GM18505 (cell line): ENCODE measurements at regions not wholly inside any gene's neighbourhood (a gene's known extent, or its start where the extent isn't known, plus 50 kb on each side); places are given as distances from the start of the nearest gene placed in this dataset.

Source experiments
- ATAC-seq: cut with Tn5 transposase; IDR thresholded peaks from one replicate; pipeline ENCODE4 v1.9.1; 2021; ENCODE audit not compliant: unreplicated experiment
- POLR2A ChIP-seq: IDR thresholded peaks from 4 replicates; pipeline ENCODE4 v1.6.1; 2011; ENCODE audit warnings: borderline replicate concordance; ENCODE audit not compliant: insufficient read depth, insufficient read length; ENCODE audit errors: extremely low read depth

DNA sequence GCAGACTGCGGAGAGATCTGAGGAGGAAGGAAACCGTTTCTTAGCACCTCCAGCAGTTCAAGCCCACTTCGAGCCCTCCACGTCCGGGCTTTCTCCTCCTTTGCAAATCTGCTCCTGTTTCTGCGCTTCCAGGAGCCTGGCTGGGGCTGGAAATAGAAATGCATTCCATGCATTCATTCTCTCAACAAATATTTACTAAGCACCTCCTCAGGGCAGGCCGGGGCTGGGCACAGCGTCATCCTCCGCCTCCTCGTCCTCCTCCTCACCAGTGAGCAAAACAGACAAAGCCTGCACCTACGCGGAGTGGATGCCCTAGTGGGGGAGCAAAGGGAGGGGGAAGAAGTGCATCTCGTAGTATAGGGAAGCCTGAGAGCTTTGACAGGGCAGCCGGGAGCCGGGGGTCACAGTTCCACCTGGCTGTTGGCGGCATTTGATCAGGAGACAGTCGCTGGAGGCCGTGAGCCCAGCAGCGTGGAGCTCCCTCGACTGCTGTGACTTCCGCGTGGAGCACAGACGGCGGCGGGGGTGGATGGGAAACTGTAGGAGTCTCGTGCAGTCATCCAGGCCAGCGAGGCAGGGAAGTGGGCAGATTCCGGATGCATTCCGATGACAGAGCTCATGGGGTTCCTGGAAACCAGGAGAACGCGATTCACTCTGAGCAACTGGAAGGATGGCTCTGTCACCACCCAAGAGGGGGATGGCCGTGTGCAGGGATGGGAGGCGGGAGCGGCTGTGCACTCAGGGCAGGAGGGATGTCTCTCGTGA, 93.5 kb downstream of the SIK1 start:
- no peak for ATAC-seq
- TF ChIP-seq POLR2A = no peak

DNA sequence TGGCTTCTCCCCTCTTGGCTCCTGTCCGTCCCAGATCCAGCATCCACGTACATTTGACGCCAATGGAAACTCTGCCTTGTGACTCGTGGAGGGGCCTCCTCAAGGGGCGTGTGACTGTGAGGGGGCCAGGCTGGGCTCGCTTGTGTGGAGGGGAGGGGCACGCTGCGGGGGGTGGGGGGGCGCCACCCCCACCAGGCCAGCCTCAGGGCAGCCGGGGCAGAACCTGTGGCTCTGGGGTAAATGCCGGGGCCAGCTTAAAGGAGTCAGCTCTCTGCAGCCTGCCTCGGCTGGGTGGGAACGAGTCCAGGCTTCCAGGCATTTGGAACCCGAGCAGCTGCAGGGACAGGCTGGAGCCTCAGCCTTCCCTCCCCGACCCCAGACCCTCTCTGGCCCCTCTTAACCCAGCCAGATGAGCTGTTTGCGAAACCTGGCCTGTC, 94.1 kb downstream of the SIK1 start:
- ATAC-seq = no peak
- no peak for TF ChIP-seq POLR2A

DNA sequence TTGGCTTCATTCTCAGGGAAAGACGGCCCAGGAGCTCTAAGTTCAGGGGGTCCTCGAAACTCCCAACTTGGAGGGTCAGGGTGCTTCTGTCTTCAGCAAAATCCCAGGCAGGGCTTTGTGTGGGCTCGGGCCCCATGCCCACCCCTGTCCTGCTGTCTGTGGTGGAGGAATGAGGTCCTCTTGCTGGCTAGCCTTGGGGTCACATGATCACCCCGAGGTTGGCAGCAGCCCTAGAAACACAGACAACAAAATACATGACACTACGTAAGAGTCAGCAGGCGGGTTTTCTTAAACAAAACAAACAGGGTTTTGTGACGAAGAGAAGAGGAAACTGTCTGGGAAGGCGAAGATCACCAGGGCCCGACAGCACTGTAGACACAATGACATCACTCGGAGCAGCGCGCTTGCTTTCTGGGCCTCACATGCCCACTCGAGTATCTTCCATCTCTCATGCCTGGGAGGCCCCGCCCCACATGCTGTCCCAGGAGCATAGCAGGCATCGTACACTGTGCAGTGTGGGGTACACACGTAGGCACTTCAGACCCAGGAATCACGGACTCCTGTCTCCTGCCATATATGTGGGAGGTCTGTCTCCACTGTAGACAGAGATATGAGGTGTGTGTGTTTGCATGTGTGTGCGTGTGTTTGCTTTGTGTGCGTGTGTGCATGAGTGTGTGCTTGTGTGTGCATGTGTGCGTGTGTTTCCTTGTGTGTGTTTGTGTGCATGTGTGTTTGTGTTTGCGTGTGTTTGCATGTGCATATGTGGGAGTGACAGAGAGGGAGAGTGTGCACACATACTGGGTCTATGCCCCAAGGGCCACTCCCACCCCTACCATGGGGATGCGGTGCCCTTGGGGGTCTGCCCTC, 94.7 kb downstream of the SIK1 start:
- TF ChIP-seq POLR2A = no peak
- no peak for ATAC-seq

DNA sequence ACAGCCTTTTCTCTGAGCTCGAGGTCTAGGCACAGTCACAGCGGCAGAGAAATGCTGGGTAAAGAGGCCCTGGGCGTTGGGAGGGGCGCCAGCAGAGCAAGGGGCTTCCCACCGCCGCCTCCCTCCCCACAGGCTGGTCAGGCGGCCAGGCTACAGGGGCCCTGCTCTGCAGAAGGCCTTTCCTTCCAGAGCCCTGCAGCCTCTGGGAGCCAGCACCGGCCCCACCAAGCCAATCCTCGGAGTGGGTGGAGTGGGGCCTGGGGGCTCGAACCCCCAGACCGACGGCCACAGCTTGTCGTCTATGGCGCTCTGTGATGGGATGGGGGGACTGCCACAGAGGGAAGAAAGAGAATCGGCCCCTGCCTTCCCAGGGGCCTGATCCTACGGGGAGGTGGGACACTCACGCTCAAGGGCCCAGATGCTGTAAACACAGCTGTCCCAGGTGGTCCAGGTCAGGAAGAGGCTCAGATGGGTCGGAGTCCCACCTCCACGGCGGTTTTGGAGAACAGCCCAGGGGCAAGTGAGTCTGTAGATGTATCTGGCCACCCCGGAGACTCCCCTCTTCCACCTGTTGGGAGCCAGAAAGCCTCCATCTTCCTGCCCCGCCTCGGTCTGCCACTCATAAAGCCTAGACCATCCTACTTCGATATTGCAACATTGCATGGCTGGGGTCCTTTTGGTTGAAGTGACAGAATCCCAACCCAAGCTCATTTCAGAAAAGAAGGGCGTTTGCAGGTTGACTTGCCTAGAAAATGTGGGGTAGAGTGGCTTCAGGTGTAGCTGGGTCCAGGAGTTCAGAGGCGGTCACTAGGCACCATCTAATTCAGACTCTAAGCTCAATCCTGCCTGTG, 95.6 kb downstream of the SIK1 start:
- no peak for TF ChIP-seq POLR2A
- ATAC-seq = no peak

DNA sequence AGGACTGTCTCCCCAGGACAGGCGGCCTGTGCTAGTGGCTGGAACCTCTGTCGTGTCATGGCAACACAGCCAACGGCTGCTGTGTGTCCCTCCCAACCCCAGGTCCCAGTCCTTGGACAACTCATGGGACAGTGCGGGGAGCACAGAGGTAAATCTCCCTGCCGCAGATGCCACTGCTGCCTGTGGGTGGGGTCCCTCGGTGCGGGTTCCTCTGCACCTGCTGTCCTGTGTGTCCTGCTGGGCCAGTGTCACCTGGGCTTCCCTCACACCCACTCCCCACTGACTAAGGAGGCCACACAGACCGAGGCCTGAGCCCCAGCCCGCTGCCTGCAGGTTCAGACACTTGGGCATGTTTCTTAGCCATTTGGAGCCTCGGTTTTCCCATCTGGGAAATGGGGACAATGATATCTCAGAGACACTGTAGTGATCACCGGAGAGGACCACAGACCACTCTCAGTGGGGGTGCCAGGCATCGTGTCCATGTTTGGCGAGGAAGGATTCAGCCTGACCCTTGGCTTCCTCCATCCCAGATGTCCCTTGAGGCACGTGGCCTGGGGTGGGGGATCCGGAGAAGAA, 96.5 kb downstream of the SIK1 start:
- ATAC-seq = no peak
- TF ChIP-seq POLR2A = no peak

DNA sequence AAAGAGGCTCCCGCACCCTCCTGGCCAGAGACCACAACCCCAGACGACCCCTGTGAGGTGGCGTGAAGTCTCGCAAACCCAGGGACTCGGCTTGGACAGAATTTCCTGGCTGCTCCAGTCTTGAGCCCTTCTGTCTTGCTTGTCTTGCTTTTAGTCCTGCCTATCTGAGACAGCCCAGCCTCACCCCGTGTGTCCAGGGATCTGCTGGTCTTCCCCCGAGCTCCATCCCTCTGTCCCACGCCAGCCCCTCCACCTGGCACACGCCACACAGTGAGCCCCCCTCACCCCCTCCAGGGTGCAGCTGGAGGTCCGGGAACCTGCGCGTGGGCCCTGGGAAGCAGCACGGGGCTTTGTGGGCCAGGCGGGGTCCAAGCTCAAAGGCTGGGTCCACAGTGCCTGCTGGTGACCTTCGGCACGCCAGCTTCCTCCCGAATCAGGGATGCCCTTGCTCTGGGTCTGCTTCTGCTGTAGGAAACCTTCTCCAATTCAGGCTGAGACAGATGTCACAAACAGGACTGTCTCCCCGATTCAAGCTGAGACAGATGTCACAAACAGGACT, 97.1 kb downstream of the SIK1 start:
- no peak for TF ChIP-seq POLR2A
- no peak for ATAC-seq

DNA sequence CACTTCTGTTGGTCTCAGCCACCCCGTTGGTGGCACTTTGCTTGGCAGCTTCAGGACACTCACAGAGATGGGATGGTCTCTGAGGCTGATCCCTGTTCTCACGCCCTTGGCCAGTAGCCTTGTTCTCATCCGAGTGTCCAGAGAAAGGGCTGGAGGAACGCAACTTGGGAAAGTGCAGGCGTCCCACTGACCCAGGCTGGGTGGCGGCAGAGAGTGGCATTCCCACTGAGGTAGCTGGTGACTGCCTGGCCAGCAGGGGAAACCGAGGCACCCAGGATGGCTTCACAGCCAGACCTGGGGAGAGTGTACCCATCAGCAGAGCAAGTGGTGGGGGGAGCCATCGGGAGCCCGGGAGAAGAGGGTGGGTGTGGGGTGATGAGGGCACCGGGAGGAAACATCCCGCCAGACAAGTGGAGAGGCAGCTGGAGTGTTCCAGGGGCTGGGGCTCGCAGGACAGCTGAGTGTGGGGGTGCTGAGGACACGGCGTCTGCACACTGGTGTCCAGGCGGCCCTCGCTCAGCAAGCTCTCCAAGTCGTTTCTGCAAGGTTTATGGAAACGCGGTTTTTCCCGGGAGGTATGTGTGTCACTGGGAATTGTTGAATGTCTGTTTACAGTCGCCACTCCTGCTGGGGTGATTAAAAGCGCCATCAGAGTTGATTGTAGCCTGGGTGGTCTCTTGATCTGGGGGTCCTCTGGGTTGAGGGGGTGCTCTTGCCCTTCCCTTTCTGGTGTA, 97.8 kb downstream of the SIK1 start:
- ATAC-seq = no peak
- no peak for TF ChIP-seq POLR2A

DNA sequence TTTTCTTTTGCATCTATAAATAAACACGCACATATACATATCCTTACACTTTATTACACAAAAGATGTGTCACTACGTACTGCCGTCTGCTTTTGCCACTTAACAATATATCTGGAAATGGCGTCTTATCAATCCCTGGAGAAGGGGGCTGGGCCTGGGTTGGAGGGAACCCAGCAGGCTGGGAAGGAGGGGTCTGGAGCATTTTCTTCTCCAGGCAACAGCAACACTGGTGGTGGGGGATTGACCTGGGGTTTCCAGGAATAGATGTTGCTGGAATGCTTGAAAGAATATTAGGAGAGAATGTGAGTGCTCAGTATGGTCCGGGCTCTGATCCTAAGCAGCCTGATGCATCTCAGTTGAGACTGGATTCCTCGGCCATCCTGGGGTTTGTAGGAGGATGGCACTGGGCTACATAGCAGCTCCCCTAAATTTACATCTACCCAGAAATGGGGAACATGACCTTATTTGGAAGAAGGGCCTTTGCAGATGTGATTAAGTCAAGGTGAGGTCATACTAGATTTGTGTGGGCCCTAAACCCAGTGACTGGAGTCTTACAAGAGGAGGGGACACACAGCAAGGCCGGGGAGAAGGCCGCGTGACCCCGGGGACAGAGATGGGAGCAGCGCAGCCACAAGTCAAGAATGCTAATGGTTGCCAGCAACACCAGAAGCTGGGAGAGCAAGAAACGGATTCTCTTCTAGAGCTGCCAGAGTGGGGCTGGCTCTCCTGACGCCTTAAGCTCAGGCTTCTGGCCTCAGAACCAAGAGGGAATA, 98.6 kb downstream of the SIK1 start:
- TF ChIP-seq POLR2A = no peak
- ATAC-seq = no peak

DNA sequence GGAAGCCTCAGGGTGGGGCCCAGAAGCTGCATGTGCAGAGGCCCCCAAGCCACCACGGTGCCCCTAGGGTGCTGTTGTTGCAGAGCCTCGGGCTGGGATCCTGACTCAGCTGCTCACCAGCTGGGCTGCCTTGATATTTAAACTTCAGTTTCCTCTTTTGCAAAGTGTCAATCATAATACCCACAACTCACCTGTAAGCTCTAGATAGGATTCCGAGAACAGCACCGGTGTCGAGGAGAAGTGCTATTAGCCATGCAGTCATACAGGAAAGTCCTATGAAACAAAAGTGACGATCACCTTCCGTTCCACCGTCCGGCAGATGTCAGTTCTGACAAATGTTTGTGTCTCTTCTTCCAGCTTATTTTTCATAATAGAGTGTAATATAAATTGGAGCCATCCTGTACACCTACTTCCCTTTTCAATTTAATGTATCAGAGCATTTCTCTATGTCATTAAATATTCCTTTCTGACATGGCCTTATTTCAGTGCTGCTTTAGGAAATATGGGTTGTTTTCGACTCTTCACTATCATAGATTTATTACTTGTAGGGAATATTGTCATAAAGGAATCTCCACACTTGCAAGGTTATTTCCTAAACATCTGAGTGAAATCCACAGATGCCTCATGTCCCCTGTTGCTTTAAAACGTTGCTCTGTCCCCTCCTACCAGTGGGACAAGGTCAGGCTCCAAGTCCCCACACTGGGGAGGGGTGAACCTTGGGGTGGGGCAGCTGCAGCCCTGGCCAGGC, 100.8 kb downstream of the SIK1 start:
- ATAC-seq = no peak

DNA sequence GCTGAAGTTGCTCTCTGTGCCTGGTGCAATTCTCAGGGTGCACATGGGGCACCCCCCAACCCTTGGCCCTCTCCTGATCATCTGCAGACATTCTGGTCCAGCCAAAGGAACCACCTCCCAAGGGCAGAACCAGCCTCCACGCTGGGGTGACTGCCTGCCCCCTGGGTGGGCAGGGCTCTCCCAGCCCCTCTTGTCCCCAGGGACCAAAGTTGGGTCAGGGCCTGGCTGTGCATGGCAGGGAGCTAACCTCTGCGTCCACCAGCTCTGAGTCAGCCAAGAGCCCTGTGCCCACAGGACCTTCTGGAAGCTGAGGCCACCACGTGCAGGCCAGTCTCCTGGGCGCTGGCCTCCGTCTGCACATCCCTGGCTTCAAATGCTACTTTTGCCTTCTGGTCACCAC, 101.9 kb downstream of the SIK1 start:
- no peak for ATAC-seq
- no peak for TF ChIP-seq POLR2A

More for the DNA sequence above, 100.8 kb downstream of the SIK1 start:
- TF ChIP-seq POLR2A = no peak

DNA sequence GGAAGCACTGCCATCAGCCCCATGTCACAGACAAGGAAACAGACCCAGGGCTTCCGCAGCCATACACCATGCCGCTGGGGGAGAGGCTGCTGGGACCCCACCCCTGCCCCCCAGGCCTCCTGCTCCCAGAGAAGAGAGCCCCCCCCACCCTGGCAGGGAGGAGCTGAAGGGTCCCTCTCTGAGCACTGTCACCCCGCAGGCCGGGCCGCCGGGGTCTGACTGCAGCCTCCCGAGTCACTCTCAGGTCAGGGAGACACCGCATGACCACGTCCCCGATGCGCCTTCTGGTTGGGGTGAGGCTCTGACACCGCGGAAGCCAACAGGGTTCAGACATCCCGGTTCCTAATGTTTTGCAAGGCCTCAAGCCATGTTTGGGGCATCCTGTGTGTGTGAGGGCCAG, 102.3 kb downstream of the SIK1 start:
- no peak for TF ChIP-seq POLR2A
- ATAC-seq = no peak
